HCT116 (cell line): ENCODE measurements at regions not wholly inside any gene's neighbourhood (a gene's known extent, or its start where the extent isn't known, plus 50 kb on each side); places are given as distances from the start of the nearest gene placed in this dataset.

Source experiments
- ATAC-seq: fragments of 200-7000 bp; cut with Tn5 transposase; 2 replicates; pipeline ENCODE4 v1.9.1; 2020; ENCODE audit warnings: mild to moderate bottlenecking, moderate library complexity
- BruUV-seq: library from RNA; stranded (reverse); fragments of 400-500 nt; replicated peaks from 2 replicates; lab custom pipeline; 2021; lab: Mats Ljungman, UMichigan
- CTCF ChIA-PET: fragments of 300-600 bp; sonication (Branson Sonifier 250); formaldehyde crosslinking; loops from one replicate; lab custom pipeline; 2021; ENCODE audit warnings: antibody characterized with exemption; lab: Charles Lee
- POLR2A ChIA-PET: fragments of 300-600, 350-600 bp; sonication (Branson Sonifier 250); formaldehyde crosslinking; loops from one replicate; lab custom pipeline; 2021; ENCODE audit warnings: antibody characterized with exemption; lab: Charles Lee
- RAD21 ChIA-PET, 2 experiments: fragments of 300-600 bp; sonication (Branson Sonifier 250); formaldehyde crosslinking; loops; one replicate each; lab custom pipeline; 2023; ENCODE audit warnings: low total read pairs in 2 of 2; ENCODE audit not compliant: uncharacterized antibody in 2 of 2, unreplicated experiment in 2 of 2, low non-redundant PET in 1 of 2; lab: Charles Lee
- DNase-seq: peaks from one replicate; pipeline ENCODE4 v3.0.0-alpha.2; 2010; ENCODE audit warnings: low read depth, low spot score
- H2AFZ ChIP-seq: fragments of 200-600 bp; shearing (Covaris generic), sonication (generic); 2 replicates; pipeline ENCODE4 v1.6.1; 2017; ENCODE audit warnings: low read depth, mixed run types, mixed read lengths, antibody characterized with exemption, low read length; ENCODE audit not compliant: poor library complexity, severe bottlenecking
- H3K27ac ChIP-seq: 2 replicates; pipeline ENCODE4 v1.5.1; 2012; ENCODE audit warnings: low read depth, low read length
- H3K27me3 ChIP-seq: fragments of 200-600 bp; sonication (generic); 2 replicates; pipeline ENCODE4 v1.6.1; 2016; ENCODE audit warnings: mixed run types, low read length, mixed read lengths; ENCODE audit not compliant: insufficient read depth
- H3K36me3 ChIP-seq, 2 experiments: fragments of 200-500 bp in 1 of 2; fragments of 200-600 bp in 1 of 2; sonication (Bioruptor generic) in 1 of 2; sonication (generic) in 1 of 2; 2 replicates each; pipeline versions ENCODE4 v1.5.1 to v1.6.1; 2014 to 2016; ENCODE audit warnings: low read length in 2 of 2, inconsistent platforms in 1 of 2, mixed read lengths in 1 of 2, mixed run types in 1 of 2; ENCODE audit not compliant: insufficient read depth in 2 of 2, control insufficient read depth in 1 of 2
- H3K4me1 ChIP-seq, 2 experiments: fragments of 200-600 bp in 1 of 2; sonication (generic) in 1 of 2; 2 replicates each; pipeline versions ENCODE4 v1.5.1 to v1.6.1; 2012 to 2017; ENCODE audit warnings: low read length in 2 of 2, inconsistent platforms in 1 of 2, mild to moderate bottlenecking in 1 of 2, mixed read lengths in 1 of 2, mixed run types in 1 of 2, moderate library complexity in 1 of 2; ENCODE audit not compliant: insufficient read depth in 2 of 2, control insufficient read depth in 1 of 2
- H3K4me2 ChIP-seq: fragments of 200-600 bp; sonication (generic); 2 replicates; pipeline ENCODE4 v1.6.1; 2017; ENCODE audit warnings: mixed run types, low read length, mixed read lengths
- H3K4me3 ChIP-seq, 2 experiments: fragments of 200-600 bp in 1 of 2; sonication (generic) in 1 of 2; replicated peaks in 1 of 2; 2 replicates each; pipeline ENCODE4 v1.5.1; 2011 to 2016; ENCODE audit warnings: low read length in 2 of 2, control low read depth in 1 of 2, low read depth in 1 of 2, mild to moderate bottlenecking in 1 of 2, mixed read lengths in 1 of 2, mixed run types in 1 of 2
- H3K79me2 ChIP-seq: fragments of 200-600 bp; sonication (generic); 2 replicates; pipeline ENCODE4 v1.6.1; 2017; ENCODE audit warnings: mild to moderate bottlenecking, mixed run types, low read length, moderate library complexity, mixed read lengths; ENCODE audit not compliant: insufficient read depth
- H3K9ac ChIP-seq: fragments of 200-600 bp; sonication (generic); 2 replicates; pipeline ENCODE4 v1.6.1; 2016; ENCODE audit warnings: low read length, mixed read lengths
- H3K9me2 ChIP-seq: fragments of 200-600 bp; sonication (generic), shearing (Covaris generic); 2 replicates; pipeline ENCODE4 v1.6.1; 2017; ENCODE audit warnings: mixed run types, mild to moderate bottlenecking, moderate library complexity; ENCODE audit not compliant: insufficient read depth
- H3K9me3 ChIP-seq, 2 experiments: fragments of 200-500 bp in 1 of 2; fragments of 200-600 bp in 1 of 2; sonication (Bioruptor generic) in 1 of 2; sonication (generic) in 1 of 2; 2 replicates each; pipeline ENCODE4 v1.6.1; 2014 to 2017; ENCODE audit warnings: low read length in 2 of 2, mixed read lengths in 2 of 2, inconsistent platforms in 1 of 2, low read depth in 1 of 2, mild to moderate bottlenecking in 1 of 2, mixed run types in 1 of 2, moderate library complexity in 1 of 2; ENCODE audit not compliant: control insufficient read depth in 1 of 2, insufficient read depth in 1 of 2
- H4K20me1 ChIP-seq: fragments of 200-600 bp; sonication (generic), shearing (Covaris generic); 2 replicates; pipeline ENCODE4 v1.6.1; 2017; ENCODE audit warnings: mixed run types, mild to moderate bottlenecking, moderate library complexity; ENCODE audit not compliant: insufficient read depth
- ATF3 ChIP-seq: IDR thresholded peaks from 2 replicates; pipeline ENCODE4 v1.6.1; 2012
- CBX3 ChIP-seq: IDR thresholded peaks from 2 replicates; pipeline ENCODE4 v1.6.1; 2012; ENCODE audit warnings: low read depth
- CEBPB ChIP-seq: IDR thresholded peaks from 2 replicates; pipeline ENCODE4 v1.6.1; 2012; ENCODE audit warnings: low read depth
- EZH2phosphoT487 ChIP-seq: fragments of 200-600 bp; IDR thresholded peaks from 2 replicates; pipeline ENCODE4 v1.6.1; 2018; ENCODE audit warnings: antibody characterized with exemption, borderline replicate concordance
- FOSL1 ChIP-seq: IDR thresholded peaks from 2 replicates; pipeline ENCODE4 v1.6.1; 2012; ENCODE audit warnings: low read depth
- JUND ChIP-seq: IDR thresholded peaks from 2 replicates; pipeline ENCODE4 v1.6.1; 2012
- MAX ChIP-seq: IDR thresholded peaks from 2 replicates; pipeline ENCODE4 v1.6.1; 2012
- POLR2A ChIP-seq: IDR thresholded peaks from 2 replicates; pipeline ENCODE4 v1.7.0; 2011; ENCODE audit warnings: borderline replicate concordance; ENCODE audit not compliant: insufficient read depth, insufficient read length; ENCODE audit errors: extremely low read depth
- POLR2AphosphoS5 ChIP-seq: IDR thresholded peaks from 2 replicates; pipeline ENCODE4 v1.6.1; 2011; ENCODE audit warnings: mild to moderate bottlenecking, low read depth, low read length, moderate library complexity
- SIN3A ChIP-seq: IDR thresholded peaks from 2 replicates; pipeline ENCODE4 v1.6.1; 2012; ENCODE audit warnings: low read depth
- SP1 ChIP-seq: IDR thresholded peaks from 2 replicates; pipeline ENCODE4 v1.6.1; 2012; ENCODE audit warnings: low read depth
- SRF ChIP-seq: IDR thresholded peaks from 2 replicates; pipeline ENCODE4 v1.6.1; 2012; ENCODE audit warnings: low read depth
- YY1 ChIP-seq: IDR thresholded peaks from 2 replicates; pipeline ENCODE4 v1.6.1; 2011; ENCODE audit warnings: low read length, low read depth, moderate library complexity, mild to moderate bottlenecking; ENCODE audit not compliant: insufficient replicate concordance; ENCODE audit errors: extremely low read depth
- ZFX ChIP-seq: fragments of 450-650 bp; IDR thresholded peaks from 2 replicates; pipeline ENCODE4 v1.6.1; 2017
- ZNF274 ChIP-seq: fragments of 200-500 bp; sonication (Bioruptor generic); IDR thresholded peaks from 2 replicates; pipeline ENCODE4 v1.6.1; 2014; ENCODE audit warnings: mild to moderate bottlenecking, low read depth, low read length, inconsistent platforms
- intact Hi-C: fragments of 100-400 bp; cut with micrococcal nuclease; formaldehyde crosslinking; loops from 2 replicates; pipeline ENCODE4 v1.10.0; 2022
- TF ChIP-seq, protein P1 (sequence below): IDR thresholded peaks from 2 replicates; pipeline ENCODE4 v1.6.1; 2012; ENCODE audit warnings: low read depth

DNA sequence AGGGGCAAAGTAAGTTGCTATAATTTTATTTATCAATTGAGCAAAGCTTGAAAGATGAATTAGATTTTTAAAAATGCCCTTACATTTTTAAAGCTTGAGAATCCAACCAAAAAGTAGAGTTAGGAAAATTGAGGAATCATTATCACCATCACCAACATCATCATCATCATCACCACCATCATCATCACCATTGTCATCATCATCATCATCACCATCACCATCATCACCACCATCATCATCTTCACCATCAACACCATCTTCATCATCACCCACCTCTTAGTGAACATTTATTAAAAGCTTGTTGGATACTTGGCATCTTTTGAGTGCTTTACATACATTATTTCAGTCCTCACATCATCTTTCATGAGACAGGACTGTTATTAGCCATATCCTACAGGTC, 504.4 kb upstream of the TNP1 start:
- Histone ChIP-seq H3K36me3 (no peaks in the 10 kb centered on the region), H3K9me3 (no peaks in the 10 kb centered on the region), H2AFZ (no peak overlapping the region), H3K27me3 (peaks cover 61% of the 10 kb centered on the region), H3K4me3 (no peak overlapping the region), H3K9ac (no peak overlapping the region), H3K4me2 (no peak overlapping the region), H3K9me2 (no peaks in the 10 kb centered on the region), H4K20me1 (no peaks in the 10 kb centered on the region), H3K4me1 (no peaks in the 10 kb centered on the region), H3K27ac (no peak overlapping the region), H3K79me2 (no peaks in the 10 kb centered on the region)
- CTCF ChIA-PET: no interaction called here
- intact Hi-C loops: no loop called here
- ATAC-seq (no peak), DNase-seq (no peak)
- POLR2A ChIA-PET: no interaction called here
- no peak for TF ChIP-seq ZNF274
- no peak for TF ChIP-seq SRF
- TF ChIP-seq JUND: no peak
- no peak for TF ChIP-seq ATF3
- TF ChIP-seq, protein P1, sequence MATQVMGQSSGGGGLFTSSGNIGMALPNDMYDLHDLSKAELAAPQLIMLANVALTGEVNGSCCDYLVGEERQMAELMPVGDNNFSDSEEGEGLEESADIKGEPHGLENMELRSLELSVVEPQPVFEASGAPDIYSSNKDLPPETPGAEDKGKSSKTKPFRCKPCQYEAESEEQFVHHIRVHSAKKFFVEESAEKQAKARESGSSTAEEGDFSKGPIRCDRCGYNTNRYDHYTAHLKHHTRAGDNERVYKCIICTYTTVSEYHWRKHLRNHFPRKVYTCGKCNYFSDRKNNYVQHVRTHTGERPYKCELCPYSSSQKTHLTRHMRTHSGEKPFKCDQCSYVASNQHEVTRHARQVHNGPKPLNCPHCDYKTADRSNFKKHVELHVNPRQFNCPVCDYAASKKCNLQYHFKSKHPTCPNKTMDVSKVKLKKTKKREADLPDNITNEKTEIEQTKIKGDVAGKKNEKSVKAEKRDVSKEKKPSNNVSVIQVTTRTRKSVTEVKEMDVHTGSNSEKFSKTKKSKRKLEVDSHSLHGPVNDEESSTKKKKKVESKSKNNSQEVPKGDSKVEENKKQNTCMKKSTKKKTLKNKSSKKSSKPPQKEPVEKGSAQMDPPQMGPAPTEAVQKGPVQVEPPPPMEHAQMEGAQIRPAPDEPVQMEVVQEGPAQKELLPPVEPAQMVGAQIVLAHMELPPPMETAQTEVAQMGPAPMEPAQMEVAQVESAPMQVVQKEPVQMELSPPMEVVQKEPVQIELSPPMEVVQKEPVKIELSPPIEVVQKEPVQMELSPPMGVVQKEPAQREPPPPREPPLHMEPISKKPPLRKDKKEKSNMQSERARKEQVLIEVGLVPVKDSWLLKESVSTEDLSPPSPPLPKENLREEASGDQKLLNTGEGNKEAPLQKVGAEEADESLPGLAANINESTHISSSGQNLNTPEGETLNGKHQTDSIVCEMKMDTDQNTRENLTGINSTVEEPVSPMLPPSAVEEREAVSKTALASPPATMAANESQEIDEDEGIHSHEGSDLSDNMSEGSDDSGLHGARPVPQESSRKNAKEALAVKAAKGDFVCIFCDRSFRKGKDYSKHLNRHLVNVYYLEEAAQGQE: no peak
- no peak for TF ChIP-seq POLR2AphosphoS5
- no peak for TF ChIP-seq YY1
- TF ChIP-seq ZFX: no peak
- TF ChIP-seq SP1: no peak
- TF ChIP-seq CBX3: no peak
- no peak for TF ChIP-seq POLR2A
- TF ChIP-seq CEBPB: no peak
- no peak for TF ChIP-seq EZH2phosphoT487
- TF ChIP-seq SIN3A: no peak
- TF ChIP-seq FOSL1: no peak
- TF ChIP-seq MAX: no peak
- RAD21 ChIA-PET: no interaction called here
- BruUV-seq: no TSS peak
